ENCODE measurements at regions not wholly inside any gene's neighbourhood (a gene's known extent, or its start where the extent isn't known, plus 50 kb on each side); places are given as distances from the start of the nearest gene placed in this dataset.

DNA sequence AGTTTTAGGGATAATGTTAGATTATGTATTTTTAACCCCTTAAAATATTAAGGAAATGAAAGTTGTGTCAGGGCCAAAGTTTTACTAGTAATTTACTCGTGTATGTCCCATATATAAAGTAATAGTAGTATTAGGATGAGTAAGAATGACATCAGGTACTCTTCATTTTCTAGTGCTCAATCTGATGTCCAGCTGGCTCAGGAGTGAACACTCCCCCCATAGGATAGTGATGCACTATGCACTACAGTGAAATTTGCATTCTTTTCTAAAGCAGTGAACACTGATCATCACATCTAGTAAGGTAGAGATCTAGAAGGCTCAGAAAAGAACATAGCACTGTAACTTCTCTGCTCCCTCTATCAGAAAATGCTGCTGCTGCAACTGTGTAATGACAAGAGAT lies 409.7 kb downstream of the GLUD2 start:
- WGBS, 3 donors = 23 to 64% (median 40%) methylated on average over 1 of the region's 1 CpG
- no peak for FAIRE-seq
- Histone ChIP-seq H3K36me3 (ENCODE audit: control insufficient read depth in 3 of 3, insufficient read depth in 2 of 3, low read depth in 1 of 3, low read length in 3 of 3) (no peaks in the 10 kb centered on the region), H3K27me3 (ENCODE audit: control insufficient read depth in 3 of 3, insufficient read depth in 3 of 3, low read length in 3 of 3) (no peaks in the 10 kb centered on the region), H3K4me3 (ENCODE audit: low read depth in 1 of 3, low read length in 3 of 3) (no peak overlapping the region), H3K27ac (ENCODE audit: low read depth in 1 of 3, low read length in 2 of 3) (no peak overlapping the region), H3K9me3 (ENCODE audit: control insufficient read depth in 2 of 2, insufficient read depth in 1 of 2, low read depth in 1 of 2, low read length in 1 of 2) (peaks cover 1 to 3% of the 10 kb centered on the region in 2 donors), H3K4me1 (ENCODE audit: control insufficient read depth in 3 of 3, insufficient read depth in 2 of 3, low read depth in 1 of 3, low read length in 2 of 3) (no peaks in the 10 kb centered on the region)
- DNase-seq = no peak

DNA sequence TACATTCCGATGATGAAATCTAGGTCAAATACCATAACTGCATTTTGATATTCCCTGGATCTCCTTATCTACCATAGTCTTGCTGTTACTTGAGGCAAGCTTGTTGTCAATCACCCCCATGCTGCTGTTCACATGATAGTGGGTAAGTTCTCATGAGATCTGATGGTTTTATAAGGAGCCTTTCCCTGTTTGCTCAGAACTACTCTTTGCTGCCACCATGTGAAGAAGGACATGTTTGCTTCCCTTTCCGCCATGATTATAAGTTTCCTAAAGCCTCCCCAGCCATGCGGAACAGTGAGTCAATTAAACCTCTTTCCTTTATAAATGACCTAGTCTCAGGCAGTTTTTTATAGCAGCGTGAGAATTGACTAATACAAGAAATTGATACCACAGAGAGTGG lies 432.0 kb downstream of the GLUD2 start:
- WGBS, 3 donors = 62 to 87% (median 70%) methylated on average over 4 of the region's 4 CpGs
- Histone ChIP-seq H3K4me3 (ENCODE audit: low read depth in 1 of 3, low read length in 3 of 3) (no peak overlapping the region), H3K36me3 (ENCODE audit: control insufficient read depth in 3 of 3, insufficient read depth in 2 of 3, low read depth in 1 of 3, low read length in 3 of 3) (no peaks in the 10 kb centered on the region), H3K4me1 (ENCODE audit: control insufficient read depth in 3 of 3, insufficient read depth in 2 of 3, low read depth in 1 of 3, low read length in 2 of 3) (no peaks in the 10 kb centered on the region), H3K9me3 (ENCODE audit: control insufficient read depth in 2 of 2, insufficient read depth in 1 of 2, low read depth in 1 of 2, low read length in 1 of 2) (peaks cover 0 to 9% of the 10 kb centered on the region in 2 donors), H3K27ac (ENCODE audit: low read depth in 1 of 3, low read length in 2 of 3) (no peak overlapping the region), H3K27me3 (ENCODE audit: control insufficient read depth in 3 of 3, insufficient read depth in 3 of 3, low read length in 3 of 3) (no peaks in the 10 kb centered on the region)
- DNase-seq = no peak
- FAIRE-seq = no peak

DNA sequence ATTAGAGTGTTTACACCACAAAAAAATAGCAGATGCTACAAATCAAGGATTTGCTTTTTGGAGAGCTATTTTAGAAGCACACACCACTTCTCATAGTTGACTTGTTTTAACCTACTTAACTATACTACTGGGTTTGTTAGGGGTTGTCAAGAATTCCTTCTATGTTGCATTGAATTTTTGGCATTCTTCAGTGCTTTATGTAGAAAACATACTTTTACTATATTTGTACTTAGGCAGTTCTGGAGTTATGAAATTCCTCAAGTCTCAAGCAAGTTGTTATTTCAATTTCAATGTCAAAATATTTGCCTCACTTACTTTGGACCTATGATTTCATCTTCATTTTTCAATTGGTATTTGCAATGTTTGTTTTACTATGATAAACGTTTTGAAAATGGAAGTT lies 449.6 kb downstream of the GLUD2 start:
- H3K4me3 ChIP-seq (ENCODE audit: low read depth in 1 of 3, low read length in 3 of 3) = no peak overlapping the region
- no peaks in the 10 kb centered on the region for H3K27me3 ChIP-seq (ENCODE audit: control insufficient read depth in 3 of 3, insufficient read depth in 3 of 3, low read length in 3 of 3)
- WGBS, 3 donors = 5 to 14% (median 8%) methylated on average over 1 of the region's 1 CpG
- no peak for FAIRE-seq
- H3K36me3 ChIP-seq (ENCODE audit: control insufficient read depth in 3 of 3, insufficient read depth in 2 of 3, low read depth in 1 of 3, low read length in 3 of 3) = no peaks in the 10 kb centered on the region
- H3K4me1 ChIP-seq (ENCODE audit: control insufficient read depth in 3 of 3, insufficient read depth in 2 of 3, low read depth in 1 of 3, low read length in 2 of 3) = no peaks in the 10 kb centered on the region
- H3K9me3 ChIP-seq (ENCODE audit: control insufficient read depth in 2 of 2, insufficient read depth in 1 of 2, low read depth in 1 of 2, low read length in 1 of 2) = no peaks in the 10 kb centered on the region
- H3K27ac ChIP-seq (ENCODE audit: low read depth in 1 of 3, low read length in 2 of 3) = no peak overlapping the region
- no peak for DNase-seq

DNA sequence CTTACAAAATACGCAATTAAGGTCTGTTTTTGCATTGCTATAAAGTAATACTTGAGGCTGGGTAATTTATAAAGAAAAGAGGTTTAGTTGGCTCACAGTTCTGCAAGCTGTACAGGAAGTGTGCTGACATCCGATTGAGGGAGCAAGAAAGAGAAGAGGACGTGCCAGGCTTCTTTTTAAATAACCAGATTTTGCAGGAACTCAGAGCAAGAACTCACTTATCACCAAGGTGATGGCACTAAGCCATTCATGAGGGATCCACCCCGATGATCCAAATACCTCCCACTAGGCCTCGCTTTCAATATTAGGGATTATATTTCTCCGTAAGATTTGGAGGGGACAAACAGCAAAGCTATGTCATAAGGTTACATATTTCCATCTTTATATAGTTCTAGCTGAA lies 456.7 kb downstream of the GLUD2 start:
- Histone ChIP-seq H3K27me3 (ENCODE audit: control insufficient read depth in 3 of 3, insufficient read depth in 3 of 3, low read length in 3 of 3) (no peaks in the 10 kb centered on the region), H3K9me3 (ENCODE audit: control insufficient read depth in 2 of 2, insufficient read depth in 1 of 2, low read depth in 1 of 2, low read length in 1 of 2) (no peaks in the 10 kb centered on the region), H3K36me3 (ENCODE audit: control insufficient read depth in 3 of 3, insufficient read depth in 2 of 3, low read depth in 1 of 3, low read length in 3 of 3) (no peaks in the 10 kb centered on the region), H3K27ac (ENCODE audit: low read depth in 1 of 3, low read length in 2 of 3) (no peak overlapping the region), H3K4me1 (ENCODE audit: control insufficient read depth in 3 of 3, insufficient read depth in 2 of 3, low read depth in 1 of 3, low read length in 2 of 3) (no peaks in the 10 kb centered on the region), H3K4me3 (ENCODE audit: low read depth in 1 of 3, low read length in 3 of 3) (no peak overlapping the region)
- FAIRE-seq = no peak
- DNase-seq = no peak
- 67 to 81% (median 68%) methylated on average over 6 of the region's 6 CpGs for WGBS, 3 donors

DNA sequence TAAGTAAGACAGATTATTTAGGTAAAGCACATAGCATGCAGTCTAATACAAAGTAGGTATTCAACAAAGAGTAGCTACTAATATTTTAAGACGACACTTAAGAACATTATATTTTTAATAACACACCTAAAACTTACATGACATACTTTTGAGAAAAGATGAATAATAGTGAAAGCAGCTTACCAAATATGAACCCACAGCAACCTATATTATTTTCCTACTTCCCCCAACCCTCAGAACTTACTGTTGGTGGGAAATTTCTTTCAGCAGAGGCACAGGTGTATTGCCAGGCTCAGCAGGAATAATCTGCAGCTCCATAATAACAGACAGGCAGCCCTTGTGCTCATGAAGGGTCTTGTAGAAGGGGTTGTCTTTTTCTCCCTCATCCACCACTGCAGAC lies 498.9 kb downstream of the GLUD2 start:
- DNase-seq (no peak), FAIRE-seq (no peak)
- H3K36me3 ChIP-seq (ENCODE audit: control insufficient read depth in 3 of 3, insufficient read depth in 2 of 3, low read depth in 1 of 3, low read length in 3 of 3) = no peaks in the 10 kb centered on the region
- no peaks in the 10 kb centered on the region for H3K27me3 ChIP-seq (ENCODE audit: control insufficient read depth in 3 of 3, insufficient read depth in 3 of 3, low read length in 3 of 3)
- H3K27ac ChIP-seq (ENCODE audit: low read depth in 1 of 3, low read length in 2 of 3) = no peak overlapping the region
- H3K9me3 ChIP-seq (ENCODE audit: control insufficient read depth in 2 of 2, insufficient read depth in 1 of 2, low read depth in 1 of 2, low read length in 1 of 2) = no peaks in the 10 kb centered on the region
- H3K4me1 ChIP-seq (ENCODE audit: control insufficient read depth in 3 of 3, insufficient read depth in 2 of 3, low read depth in 1 of 3, low read length in 2 of 3) = no peaks in the 10 kb centered on the region
- H3K4me3 ChIP-seq (ENCODE audit: low read depth in 1 of 3, low read length in 3 of 3) = no peak overlapping the region
- 81 to 93% (median 87%) methylated on average over 1 of the region's 1 CpG for WGBS, 3 donors

DNA sequence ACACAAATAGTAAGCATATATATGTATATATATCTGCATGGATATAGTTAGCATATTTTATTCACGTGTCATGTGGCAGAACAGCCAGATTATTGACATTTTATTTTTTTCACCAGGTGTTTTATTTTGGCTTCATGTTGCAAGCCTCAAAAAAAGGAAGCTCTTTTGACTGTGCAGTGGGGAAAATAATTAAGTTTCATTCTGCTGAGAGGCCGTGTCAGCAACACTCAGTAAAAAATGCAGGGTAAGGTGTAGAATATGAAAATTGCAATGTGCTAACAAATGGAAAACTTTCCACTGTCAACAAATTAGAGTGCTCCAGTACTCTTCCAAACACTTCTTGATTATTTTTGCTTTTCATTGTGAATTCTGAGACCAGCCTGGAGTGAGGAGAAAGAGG lies 511.5 kb downstream of the GLUD2 start:
- no peaks in the 10 kb centered on the region for H3K36me3 ChIP-seq (ENCODE audit: control insufficient read depth in 3 of 3, insufficient read depth in 2 of 3, low read depth in 1 of 3, low read length in 3 of 3)
- FAIRE-seq (no peak), DNase-seq (no peak)
- H3K27me3 ChIP-seq (ENCODE audit: control insufficient read depth in 3 of 3, insufficient read depth in 3 of 3, low read length in 3 of 3) = no peaks in the 10 kb centered on the region
- H3K4me3 ChIP-seq (ENCODE audit: low read depth in 1 of 3, low read length in 3 of 3) = no peak overlapping the region
- 45 to 65% (median 53%) methylated on average over 2 of the region's 2 CpGs for WGBS, 3 donors
- H3K9me3 ChIP-seq (ENCODE audit: control insufficient read depth in 2 of 2, insufficient read depth in 1 of 2, low read depth in 1 of 2, low read length in 1 of 2) = no peaks in the 10 kb centered on the region
- no peak overlapping the region for H3K27ac ChIP-seq (ENCODE audit: low read depth in 1 of 3, low read length in 2 of 3)
- H3K4me1 ChIP-seq (ENCODE audit: control insufficient read depth in 3 of 3, insufficient read depth in 2 of 3, low read depth in 1 of 3, low read length in 2 of 3) = no peaks in the 10 kb centered on the region

DNA sequence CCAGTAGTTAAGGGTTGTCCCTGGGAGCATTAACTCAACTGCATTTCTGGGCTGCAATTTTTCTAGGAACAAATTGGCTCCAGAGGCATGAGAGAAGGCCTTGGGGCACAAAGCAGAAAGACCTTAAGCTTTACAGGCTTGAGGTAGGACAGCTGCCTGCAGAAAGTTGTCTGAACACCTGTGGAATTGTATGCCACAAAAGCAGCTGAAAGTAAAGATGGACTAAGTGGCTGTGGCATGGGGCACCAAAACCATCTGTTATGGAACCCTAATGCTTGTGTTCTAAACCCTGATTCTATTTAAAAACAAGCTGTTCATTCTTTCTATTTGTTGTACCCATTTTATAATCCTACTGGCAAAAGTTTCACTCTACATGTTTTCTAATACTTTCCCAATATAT lies 515.2 kb downstream of the GLUD2 start:
- H3K4me1 ChIP-seq (ENCODE audit: control insufficient read depth in 3 of 3, insufficient read depth in 2 of 3, low read depth in 1 of 3, low read length in 2 of 3) = no peaks in the 10 kb centered on the region
- H3K36me3 ChIP-seq (ENCODE audit: control insufficient read depth in 3 of 3, insufficient read depth in 2 of 3, low read depth in 1 of 3, low read length in 3 of 3) = no peaks in the 10 kb centered on the region
- no peak overlapping the region for H3K4me3 ChIP-seq (ENCODE audit: low read depth in 1 of 3, low read length in 3 of 3)
- DNase-seq = no peak
- H3K27ac ChIP-seq (ENCODE audit: low read depth in 1 of 3, low read length in 2 of 3) = no peak overlapping the region
- FAIRE-seq = no peak
- H3K27me3 ChIP-seq (ENCODE audit: control insufficient read depth in 3 of 3, insufficient read depth in 3 of 3, low read length in 3 of 3) = no peaks in the 10 kb centered on the region
- no peaks in the 10 kb centered on the region for H3K9me3 ChIP-seq (ENCODE audit: control insufficient read depth in 2 of 2, insufficient read depth in 1 of 2, low read depth in 1 of 2, low read length in 1 of 2)

DNA sequence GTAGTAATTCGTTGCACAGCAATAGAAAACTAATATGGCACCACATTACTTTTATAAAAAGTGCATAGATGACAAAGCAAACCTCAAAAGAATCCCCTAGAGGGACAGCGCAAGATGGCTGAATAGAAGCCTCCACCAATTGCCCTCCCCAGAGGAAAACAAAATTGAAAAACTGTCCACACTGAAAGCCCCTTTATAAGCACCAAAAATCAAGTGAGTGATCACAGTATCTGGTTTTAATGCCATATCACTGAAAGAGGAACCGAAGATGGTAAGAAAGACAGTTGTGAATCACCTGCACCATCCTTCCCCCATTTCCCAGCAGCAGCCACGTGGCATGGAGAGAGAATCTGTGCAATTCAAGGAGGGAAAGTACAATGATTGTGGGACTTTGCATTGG lies 522.2 kb downstream of the GLUD2 start:
- Histone ChIP-seq H3K4me1 (ENCODE audit: control insufficient read depth in 3 of 3, insufficient read depth in 2 of 3, low read depth in 1 of 3, low read length in 2 of 3) (no peaks in the 10 kb centered on the region), H3K36me3 (ENCODE audit: control insufficient read depth in 3 of 3, insufficient read depth in 2 of 3, low read depth in 1 of 3, low read length in 3 of 3) (no peaks in the 10 kb centered on the region), H3K4me3 (ENCODE audit: low read depth in 1 of 3, low read length in 3 of 3) (no peak overlapping the region), H3K27ac (ENCODE audit: low read depth in 1 of 3, low read length in 2 of 3) (no peak overlapping the region), H3K9me3 (ENCODE audit: control insufficient read depth in 2 of 2, insufficient read depth in 1 of 2, low read depth in 1 of 2, low read length in 1 of 2) (no peaks in the 10 kb centered on the region), H3K27me3 (ENCODE audit: control insufficient read depth in 3 of 3, insufficient read depth in 3 of 3, low read length in 3 of 3) (no peaks in the 10 kb centered on the region)
- FAIRE-seq = no peak
- 52 to 81% (median 66%) methylated on average over 4 of the region's 4 CpGs for WGBS, 3 donors
- no peak for DNase-seq

DNA sequence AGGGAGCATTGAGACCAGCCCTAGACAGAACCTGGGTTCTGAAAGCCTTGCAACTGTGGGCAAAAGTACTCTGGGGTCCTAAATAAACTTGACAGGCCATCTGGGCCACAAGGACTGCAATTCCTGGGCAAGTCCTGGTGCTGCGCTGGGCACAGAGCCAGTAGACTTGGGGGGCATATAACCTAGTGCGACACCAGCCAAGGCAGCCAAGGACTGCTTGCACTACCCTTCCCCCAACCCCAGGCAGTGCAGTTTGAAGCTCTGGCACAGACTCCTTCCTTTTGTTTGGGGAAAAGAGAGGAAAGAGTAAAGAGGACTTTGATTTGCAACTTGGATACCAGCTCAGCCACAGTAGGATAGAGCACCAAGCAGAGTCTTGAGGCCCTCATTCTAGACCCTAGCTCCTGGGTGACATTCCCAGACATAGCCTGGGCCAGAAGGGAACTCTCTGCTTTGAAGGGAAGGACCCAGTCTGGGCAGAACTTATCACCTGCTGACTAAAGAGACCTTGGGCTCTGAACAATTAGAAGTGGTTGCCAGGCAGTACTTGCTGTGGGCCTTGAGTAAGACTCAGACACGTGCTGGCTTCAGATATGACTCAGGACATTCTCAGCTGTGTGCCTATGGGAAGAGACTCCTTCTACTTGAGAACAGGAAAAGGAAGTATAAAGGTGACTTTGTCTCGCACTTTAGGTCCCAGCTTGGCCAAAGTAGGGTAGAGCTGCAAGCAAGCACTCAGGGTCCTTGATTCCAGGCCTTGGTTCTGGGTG lies 522.8 kb downstream of the GLUD2 start:
- WGBS, 3 donors = 56 to 77% (median 66%) methylated on average over 4 of the region's 4 CpGs
- Histone ChIP-seq H3K9me3 (ENCODE audit: control insufficient read depth in 2 of 2, insufficient read depth in 1 of 2, low read depth in 1 of 2, low read length in 1 of 2) (no peaks in the 10 kb centered on the region), H3K4me1 (ENCODE audit: control insufficient read depth in 3 of 3, insufficient read depth in 2 of 3, low read depth in 1 of 3, low read length in 2 of 3) (no peaks in the 10 kb centered on the region), H3K27ac (ENCODE audit: low read depth in 1 of 3, low read length in 2 of 3) (no peak overlapping the region), H3K4me3 (ENCODE audit: low read depth in 1 of 3, low read length in 3 of 3) (no peak overlapping the region), H3K36me3 (ENCODE audit: control insufficient read depth in 3 of 3, insufficient read depth in 2 of 3, low read depth in 1 of 3, low read length in 3 of 3) (no peaks in the 10 kb centered on the region), H3K27me3 (ENCODE audit: control insufficient read depth in 3 of 3, insufficient read depth in 3 of 3, low read length in 3 of 3) (no peaks in the 10 kb centered on the region)
- FAIRE-seq (no peak), DNase-seq (no peak)
